PC-9 (cell line): ENCODE measurements at regions not wholly inside any gene's neighbourhood (a gene's known extent, or its start where the extent isn't known, plus 50 kb on each side); places are given as distances from the start of the nearest gene placed in this dataset.
A peak's percentile ranks its signal among the peaks of the same experiment; 100 is the strongest.

Source experiments
- BruUV-seq: library from RNA; stranded (reverse); fragments of 400-500 nt; replicated peaks from 2 replicates; lab custom pipeline; 2021; lab: Mats Ljungman, UMichigan
- CTCF ChIA-PET: fragments of 300-600 bp; sonication (Branson Sonifier 250); formaldehyde crosslinking; loops from one replicate; lab custom pipeline; 2022; ENCODE audit warnings: antibody characterized with exemption; lab: Charles Lee
- POLR2A ChIA-PET: fragments of 300-600 bp; sonication (Branson Sonifier 250); formaldehyde crosslinking; loops from one replicate; lab custom pipeline; 2022; ENCODE audit warnings: antibody characterized with exemption; ENCODE audit not compliant: unreplicated experiment; lab: Charles Lee
- DNase-seq, 2 experiments: peaks; one replicate each; pipeline versions ENCODE4 v3.0.0 to v3.0.0-alpha.2; 2015 to 2022; ENCODE audit warnings: mixed read lengths in 1 of 2
- H2AFZ ChIP-seq: fragments of 200-600 bp; sonication (generic); 2 replicates; pipeline ENCODE4 v1.8.1; 2017; ENCODE audit warnings: antibody characterized with exemption
- H3F3A ChIP-seq: fragments of 200-600 bp; sonication (generic); 2 replicates; pipeline ENCODE4 v1.8.1; 2017; ENCODE audit warnings: antibody characterized with exemption, mild to moderate bottlenecking, low read depth; ENCODE audit not compliant: insufficient read depth
- H3K27ac ChIP-seq: fragments of 200-600 bp; sonication (generic); 2 replicates; pipeline ENCODE4 v1.6.1; 2016; ENCODE audit warnings: mixed run types
- H3K27me3 ChIP-seq: fragments of 200-600 bp; sonication (generic); 2 replicates; pipeline ENCODE4 v1.6.1; 2016; ENCODE audit warnings: low read depth, mixed run types; ENCODE audit not compliant: insufficient read depth
- H3K36me3 ChIP-seq: fragments of 200-600 bp; sonication (generic); 2 replicates; pipeline ENCODE4 v1.6.1; 2016; ENCODE audit warnings: low read depth, mixed run types
- H3K4me1 ChIP-seq: fragments of 200-600 bp; sonication (generic); replicated peaks from 2 replicates; pipeline ENCODE4 v1.6.1; 2016; ENCODE audit warnings: mixed run types; ENCODE audit not compliant: insufficient read depth
- H3K4me2 ChIP-seq: fragments of 200-600 bp; sonication (generic); 2 replicates; pipeline ENCODE4 v1.6.1; 2017; ENCODE audit warnings: mixed run types
- H3K4me3 ChIP-seq: fragments of 200-600 bp; sonication (generic); 2 replicates; pipeline ENCODE4 v1.6.1; 2016; ENCODE audit warnings: mixed run types
- H3K79me2 ChIP-seq: fragments of 200-600 bp; sonication (generic); 2 replicates; pipeline ENCODE4 v1.6.1; 2017; ENCODE audit warnings: low read depth, mixed run types
- H3K9me2 ChIP-seq: fragments of 200-600 bp; sonication (generic); 2 replicates; pipeline ENCODE4 v1.8.1; 2017; ENCODE audit warnings: mild to moderate bottlenecking; ENCODE audit not compliant: insufficient read depth
- H3K9me3 ChIP-seq: fragments of 200-600 bp; sonication (generic); 2 replicates; pipeline ENCODE4 v1.8.1; 2016; ENCODE audit warnings: low read depth; ENCODE audit not compliant: insufficient read depth
- H4K20me1 ChIP-seq: fragments of 200-600 bp; sonication (generic); 2 replicates; pipeline ENCODE4 v1.8.1; 2017; ENCODE audit not compliant: insufficient read depth
- CTCF ChIP-seq: fragments of 200-600 bp; sonication (generic); conservative IDR thresholded peaks from 2 replicates; pipeline ENCODE4 v1.6.1; 2017; ENCODE audit warnings: mixed run types, antibody characterized with exemption, mild to moderate bottlenecking, moderate library complexity
- EZH2 ChIP-seq: fragments of 200-600 bp; sonication (generic); IDR thresholded peaks from 2 replicates; pipeline ENCODE4 v1.8.0; 2017; ENCODE audit warnings: antibody characterized with exemption, low read depth
- intact Hi-C: fragments of 100-400 bp; cut with micrococcal nuclease; formaldehyde crosslinking; loops from one replicate; pipeline ENCODE4 v1.10.0; 2022; ENCODE audit not compliant: unreplicated experiment

- POLR2A ChIA-PET: no interaction called here
- DNase-seq: no peak
- Histone ChIP-seq H3K27ac (no peak overlapping the region), H3F3A (peaks cover 43% of the 10 kb centered on the region), H3K36me3 (peaks cover 4% of the 10 kb centered on the region; the same call in 1 of the 2 replicates), H3K4me2 (no peak overlapping the region), H2AFZ (no peak overlapping the region), H3K27me3 (no peaks in the 10 kb centered on the region), H4K20me1 (no peaks in the 10 kb centered on the region), H3K4me1 (peaks cover 66% of the 10 kb centered on the region), H3K9me2 (no peaks in the 10 kb centered on the region), H3K79me2 (no peaks in the 10 kb centered on the region), H3K4me3 (no peak overlapping the region), H3K9me3 (no peaks in the 10 kb centered on the region)
- intact Hi-C loops: no loop called here
- CTCF ChIA-PET: no interaction called here
- TF ChIP-seq EZH2 (no peak), CTCF (no peak)
- no TSS peak for BruUV-seq
Observed at GRCh38 chr2:45180033-45180746, 170.9 kb upstream of the SIX2 start.

GRCh38 chr2:45178854-45179253 is 169.6 kb upstream of the SIX2 start:
- no TSS peak for BruUV-seq
- no peak for TF ChIP-seq CTCF
- TF ChIP-seq EZH2: no peak
- Histone ChIP-seq H4K20me1 (no peaks in the 10 kb centered on the region), H3K4me1 (peaks cover 63% of the 10 kb centered on the region), H3K9me2 (no peaks in the 10 kb centered on the region), H3K36me3 (peaks cover 4% of the 10 kb centered on the region; the same call in 1 of the 2 replicates), H3K27ac (peak overlapping the region; percentile 86), H2AFZ (no peak overlapping the region), H3K79me2 (no peaks in the 10 kb centered on the region), H3K4me2 (peak overlapping the region; percentile 55; the same call in 1 of the 2 replicates), H3K4me3 (no peak overlapping the region), H3K9me3 (no peaks in the 10 kb centered on the region), H3K27me3 (no peaks in the 10 kb centered on the region), H3F3A (peaks cover 34% of the 10 kb centered on the region)
- intact Hi-C loops: loop anchor here (1.0 kb wide), 1 partner anchor 105 kb away; no protein-coding TSS in a partner anchor
- DNase-seq: no peak
- POLR2A ChIA-PET: no interaction called here
- CTCF ChIA-PET: no interaction called here

GRCh38 chr2:45178359-45178758 is 169.1 kb upstream of the SIX2 start:
- Histone ChIP-seq H2AFZ (no peak overlapping the region), H3K4me1 (peaks cover 62% of the 10 kb centered on the region), H3K4me3 (no peak overlapping the region), H3K9me2 (no peaks in the 10 kb centered on the region), H3K9me3 (no peaks in the 10 kb centered on the region), H3K4me2 (peak overlapping the region; percentile 55), H3K79me2 (no peaks in the 10 kb centered on the region), H4K20me1 (no peaks in the 10 kb centered on the region), H3K27me3 (no peaks in the 10 kb centered on the region), H3K27ac (peak overlapping the region; percentile 86), H3K36me3 (peaks cover 4% of the 10 kb centered on the region; the same call in 1 of the 2 replicates), H3F3A (peaks cover 35% of the 10 kb centered on the region)
- TSS peak; percentile 53 for BruUV-seq
- TF ChIP-seq EZH2 (no peak), CTCF (no peak)
- CTCF ChIA-PET: no interaction called here
- intact Hi-C loops: loop anchor here (1.0 kb wide), 1 partner anchor 106 kb away; no protein-coding TSS in a partner anchor
- POLR2A ChIA-PET: interaction anchor here (0.7 kb wide), 1 partner anchor 170 kb away, joined by 8 read pairs; no protein-coding TSS in a partner anchor
- peak in 1 of 2 experiments; percentile 48 for DNase-seq
